ENCODE measurements at regions not wholly inside any gene's neighbourhood (a gene's known extent, or its start where the extent isn't known, plus 50 kb on each side); places are given as distances from the start of the nearest gene placed in this dataset.

DNA sequence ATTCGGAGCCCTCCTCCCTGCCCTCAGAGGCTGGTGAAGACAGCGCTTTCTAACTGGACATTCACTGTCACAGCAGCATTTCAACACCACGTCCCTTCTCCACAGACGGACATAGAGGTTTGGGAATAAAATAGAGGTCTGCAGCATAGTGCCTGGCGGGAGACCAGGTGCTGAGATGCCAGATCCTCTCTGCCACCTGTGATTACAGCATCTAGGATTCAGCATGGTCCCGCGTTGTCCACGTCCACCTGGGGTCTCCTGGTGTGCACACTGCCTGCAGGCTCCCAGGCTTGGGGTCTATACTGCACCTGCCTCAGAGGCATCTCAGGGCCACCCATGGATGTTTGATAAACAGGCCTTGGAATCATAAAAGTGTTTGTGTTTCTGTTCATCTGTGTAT, 175.5 kb downstream of the TMEM18 start:
- Histone ChIP-seq H3K4me1 (ENCODE audit: control insufficient read depth, extremely low read depth, insufficient read depth, low read length) (no peaks in the 10 kb centered on the region), H2AFZ (ENCODE audit: low read length) (no peak overlapping the region), H3K4me3 (replicated peaks in 1 of 4; ENCODE audit: control extremely low read depth in 1 of 4, insufficient read depth in 1 of 4, low read depth in 3 of 4, low read length in 4 of 4) (no peak overlapping the region), H3K36me3 (ENCODE audit: control insufficient read depth, insufficient read depth, low read length) (no peaks in the 10 kb centered on the region), H3K9me3 (ENCODE audit: control insufficient read depth, insufficient read depth, low read depth, low read length) (no peaks in the 10 kb centered on the region), H3K4me2 (ENCODE audit: extremely low read depth, insufficient read depth, low read length) (no peak overlapping the region), H3K9ac (ENCODE audit: insufficient read depth, low read length) (no peak overlapping the region), H4K20me1 (ENCODE audit: control insufficient read depth, extremely low read depth, insufficient read depth, low read length) (no peaks in the 10 kb centered on the region), H3K27me3 (ENCODE audit: control insufficient read depth, insufficient read depth, low read length) (no peaks in the 10 kb centered on the region), H3K27ac (ENCODE audit: insufficient read depth, low read length) (no peak overlapping the region), H3K79me2 (ENCODE audit: control insufficient read depth, insufficient read depth, low read length) (no peaks in the 10 kb centered on the region)
- no peak for TF ChIP-seq EZH2 (IDR thresholded peaks at IDR 0.05; ENCODE audit: low read length, missing control alignments)
- TF ChIP-seq, protein P1, sequence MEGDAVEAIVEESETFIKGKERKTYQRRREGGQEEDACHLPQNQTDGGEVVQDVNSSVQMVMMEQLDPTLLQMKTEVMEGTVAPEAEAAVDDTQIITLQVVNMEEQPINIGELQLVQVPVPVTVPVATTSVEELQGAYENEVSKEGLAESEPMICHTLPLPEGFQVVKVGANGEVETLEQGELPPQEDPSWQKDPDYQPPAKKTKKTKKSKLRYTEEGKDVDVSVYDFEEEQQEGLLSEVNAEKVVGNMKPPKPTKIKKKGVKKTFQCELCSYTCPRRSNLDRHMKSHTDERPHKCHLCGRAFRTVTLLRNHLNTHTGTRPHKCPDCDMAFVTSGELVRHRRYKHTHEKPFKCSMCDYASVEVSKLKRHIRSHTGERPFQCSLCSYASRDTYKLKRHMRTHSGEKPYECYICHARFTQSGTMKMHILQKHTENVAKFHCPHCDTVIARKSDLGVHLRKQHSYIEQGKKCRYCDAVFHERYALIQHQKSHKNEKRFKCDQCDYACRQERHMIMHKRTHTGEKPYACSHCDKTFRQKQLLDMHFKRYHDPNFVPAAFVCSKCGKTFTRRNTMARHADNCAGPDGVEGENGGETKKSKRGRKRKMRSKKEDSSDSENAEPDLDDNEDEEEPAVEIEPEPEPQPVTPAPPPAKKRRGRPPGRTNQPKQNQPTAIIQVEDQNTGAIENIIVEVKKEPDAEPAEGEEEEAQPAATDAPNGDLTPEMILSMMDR (conservative IDR thresholded peaks at IDR 0.05 in 1 of 2, IDR thresholded peaks at IDR 0.05 in 1 of 2; ENCODE audit: low read depth in 1 of 2, low read length in 2 of 2), result no peak
- DNase-seq (ENCODE audit: low read depth in 2 of 2), result no peak

DNA sequence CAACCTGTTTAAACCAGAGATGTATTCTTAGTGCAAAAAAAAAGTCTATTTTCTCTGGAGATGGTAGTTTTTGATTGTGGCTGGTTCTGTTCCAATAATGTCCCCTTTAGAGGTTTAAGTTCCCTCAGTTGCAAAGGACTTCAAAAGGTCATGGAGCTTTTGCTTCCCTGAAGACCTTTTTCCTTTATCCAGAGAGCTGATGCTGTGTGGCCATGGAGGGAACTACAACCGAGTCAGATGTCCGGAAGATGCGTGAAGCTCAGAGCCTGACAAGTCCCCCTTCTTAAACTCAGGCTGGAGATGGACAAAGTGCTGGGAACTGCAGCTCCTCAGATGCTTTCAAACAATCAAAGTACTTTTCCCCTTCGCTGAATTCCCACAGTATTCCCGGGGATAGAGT, 176.1 kb downstream of the TMEM18 start:
- no peaks in the 10 kb centered on the region for H4K20me1 ChIP-seq (ENCODE audit: control insufficient read depth, extremely low read depth, insufficient read depth, low read length)
- no peaks in the 10 kb centered on the region for H3K36me3 ChIP-seq (ENCODE audit: control insufficient read depth, insufficient read depth, low read length)
- H3K9ac ChIP-seq (ENCODE audit: insufficient read depth, low read length), result no peak overlapping the region
- H3K27ac ChIP-seq (ENCODE audit: insufficient read depth, low read length), result no peak overlapping the region
- no peaks in the 10 kb centered on the region for H3K9me3 ChIP-seq (ENCODE audit: control insufficient read depth, insufficient read depth, low read depth, low read length)
- TF ChIP-seq, protein P1 (conservative IDR thresholded peaks at IDR 0.05 in 1 of 2, IDR thresholded peaks at IDR 0.05 in 1 of 2; ENCODE audit: low read depth in 1 of 2, low read length in 2 of 2), result no peak
- no peak for TF ChIP-seq EZH2 (IDR thresholded peaks at IDR 0.05; ENCODE audit: low read length, missing control alignments)
- H2AFZ ChIP-seq (ENCODE audit: low read length), result no peak overlapping the region
- no peak overlapping the region for H3K4me3 ChIP-seq (replicated peaks in 1 of 4; ENCODE audit: control extremely low read depth in 1 of 4, insufficient read depth in 1 of 4, low read depth in 3 of 4, low read length in 4 of 4)
- H3K4me2 ChIP-seq (ENCODE audit: extremely low read depth, insufficient read depth, low read length), result no peak overlapping the region
- DNase-seq (ENCODE audit: low read depth in 2 of 2), result no peak
- H3K4me1 ChIP-seq (ENCODE audit: control insufficient read depth, extremely low read depth, insufficient read depth, low read length), result no peaks in the 10 kb centered on the region
- H3K79me2 ChIP-seq (ENCODE audit: control insufficient read depth, insufficient read depth, low read length), result no peaks in the 10 kb centered on the region
- no peaks in the 10 kb centered on the region for H3K27me3 ChIP-seq (ENCODE audit: control insufficient read depth, insufficient read depth, low read length)

DNA sequence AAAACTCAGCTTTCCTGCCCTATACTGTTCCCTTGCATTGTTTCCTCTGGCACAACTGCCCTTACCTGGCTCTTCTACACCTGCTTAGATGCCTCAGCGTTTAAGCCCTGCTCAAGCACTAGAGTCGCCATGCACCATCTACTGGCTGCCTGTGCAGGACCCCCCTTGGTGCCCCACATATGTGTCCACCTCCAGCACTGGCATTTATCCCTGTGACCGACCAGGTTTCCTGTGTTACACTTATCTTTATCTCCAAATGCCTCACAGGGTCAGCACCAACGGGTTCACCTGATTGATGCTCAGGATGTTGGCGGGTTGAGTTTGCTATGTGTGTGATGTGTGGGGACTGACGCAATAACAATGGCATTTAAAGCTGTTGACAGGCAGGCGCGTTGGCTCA, 177.5 kb downstream of the TMEM18 start:
- no peaks in the 10 kb centered on the region for H3K27me3 ChIP-seq (ENCODE audit: control insufficient read depth, insufficient read depth, low read length)
- H3K4me3 ChIP-seq (replicated peaks in 1 of 4; ENCODE audit: control extremely low read depth in 1 of 4, insufficient read depth in 1 of 4, low read depth in 3 of 4, low read length in 4 of 4), result no peak overlapping the region
- H3K36me3 ChIP-seq (ENCODE audit: control insufficient read depth, insufficient read depth, low read length), result no peaks in the 10 kb centered on the region
- H3K4me1 ChIP-seq (ENCODE audit: control insufficient read depth, extremely low read depth, insufficient read depth, low read length), result no peaks in the 10 kb centered on the region
- no peaks in the 10 kb centered on the region for H4K20me1 ChIP-seq (ENCODE audit: control insufficient read depth, extremely low read depth, insufficient read depth, low read length)
- H3K9ac ChIP-seq (ENCODE audit: insufficient read depth, low read length), result no peak overlapping the region
- H3K79me2 ChIP-seq (ENCODE audit: control insufficient read depth, insufficient read depth, low read length), result no peaks in the 10 kb centered on the region
- H3K4me2 ChIP-seq (ENCODE audit: extremely low read depth, insufficient read depth, low read length), result no peak overlapping the region
- no peak for DNase-seq (ENCODE audit: low read depth in 2 of 2)
- H2AFZ ChIP-seq (ENCODE audit: low read length), result no peak overlapping the region
- no peak for TF ChIP-seq EZH2 (IDR thresholded peaks at IDR 0.05; ENCODE audit: low read length, missing control alignments)
- TF ChIP-seq, protein P1 (conservative IDR thresholded peaks at IDR 0.05 in 1 of 2, IDR thresholded peaks at IDR 0.05 in 1 of 2; ENCODE audit: low read depth in 1 of 2, low read length in 2 of 2), result no peak
- no peak overlapping the region for H3K27ac ChIP-seq (ENCODE audit: insufficient read depth, low read length)
- no peaks in the 10 kb centered on the region for H3K9me3 ChIP-seq (ENCODE audit: control insufficient read depth, insufficient read depth, low read depth, low read length)
